H1 (cell line): ENCODE measurements at regions not wholly inside any gene's neighbourhood (a gene's known extent, or its start where the extent isn't known, plus 50 kb on each side); places are given as distances from the start of the nearest gene placed in this dataset.

ENCODE experiments used
- SP1 ChIP-seq: IDR thresholded peaks from 2 replicates; pipeline ENCODE4 v1.6.1; 2011; ENCODE audit warnings: low read depth, low read length

GRCh38 chr10:44745920-44746319, 165.2 kb upstream of the TMEM72 start (continued):
- no peak for TF ChIP-seq SP1
